IPS-18c (cell line): ENCODE measurements at regions not wholly inside any gene's neighbourhood (a gene's known extent, or its start where the extent isn't known, plus 50 kb on each side); places are given as distances from the start of the nearest gene placed in this dataset.

Experiments
- H3K4me3 ChIP-seq: 2 replicates; pipeline ENCODE4 v1.7.0; 2013; ENCODE audit warnings: low read depth, mild to moderate bottlenecking, low read length, moderate library complexity; ENCODE audit not compliant: insufficient read depth
- H3K9me3 ChIP-seq: one replicate; pipeline ENCODE4 v1.6.1; 2013; ENCODE audit warnings: mild to moderate bottlenecking, low read length, moderate library complexity; ENCODE audit not compliant: control insufficient read depth, insufficient read depth

DNA sequence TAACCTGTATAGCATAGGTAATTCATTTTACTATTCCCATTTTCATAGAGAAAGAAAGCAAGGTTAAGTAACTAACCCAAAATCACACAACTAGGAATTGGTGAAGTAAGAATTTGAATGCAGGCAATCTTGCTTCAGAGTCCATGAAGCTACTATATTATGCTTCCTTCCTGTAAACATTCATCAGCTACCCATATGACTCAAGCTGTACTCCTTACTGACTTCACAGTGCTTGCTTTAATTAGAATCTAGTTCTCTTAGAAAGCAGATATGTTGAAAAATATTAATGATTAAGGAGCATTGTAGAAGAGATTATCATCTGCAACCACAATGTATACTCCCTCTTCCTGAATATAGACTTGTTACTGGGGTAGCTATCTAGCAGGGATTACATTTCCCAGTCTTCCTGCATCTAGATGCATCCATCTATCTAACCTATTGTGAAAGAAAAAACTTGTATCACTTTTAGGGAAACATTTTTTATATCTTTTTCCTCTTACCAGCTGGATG, 961.6 kb upstream of the CHAC2 start:
- Histone ChIP-seq H3K9me3 (no peaks in the 10 kb centered on the region), H3K4me3 (no peak overlapping the region)

DNA sequence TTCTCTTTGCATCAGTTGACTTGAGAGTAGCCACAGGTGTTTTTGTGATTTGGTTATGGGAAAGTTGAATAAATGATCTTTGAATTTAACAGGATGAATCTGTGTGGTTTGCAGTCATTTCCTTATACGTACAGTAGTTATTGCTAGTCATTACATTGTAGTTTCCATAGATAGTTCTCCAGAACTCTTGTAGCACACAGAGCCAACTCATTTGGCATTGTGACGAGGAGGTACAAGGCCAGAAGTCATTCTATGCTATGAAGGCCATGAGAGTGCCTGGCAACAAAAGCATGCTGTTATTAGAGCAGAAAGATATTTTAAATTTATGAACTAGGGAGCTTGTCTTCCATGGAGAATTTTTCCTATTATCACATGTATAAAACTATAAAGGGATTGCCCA, 973.0 kb upstream of the CHAC2 start:
- no peaks in the 10 kb centered on the region for H3K9me3 ChIP-seq
- H3K4me3 ChIP-seq, result no peak overlapping the region

GRCh38 chr2:52779446-52779845, 988.2 kb upstream of the CHAC2 start:
- no peak overlapping the region for H3K4me3 ChIP-seq

DNA sequence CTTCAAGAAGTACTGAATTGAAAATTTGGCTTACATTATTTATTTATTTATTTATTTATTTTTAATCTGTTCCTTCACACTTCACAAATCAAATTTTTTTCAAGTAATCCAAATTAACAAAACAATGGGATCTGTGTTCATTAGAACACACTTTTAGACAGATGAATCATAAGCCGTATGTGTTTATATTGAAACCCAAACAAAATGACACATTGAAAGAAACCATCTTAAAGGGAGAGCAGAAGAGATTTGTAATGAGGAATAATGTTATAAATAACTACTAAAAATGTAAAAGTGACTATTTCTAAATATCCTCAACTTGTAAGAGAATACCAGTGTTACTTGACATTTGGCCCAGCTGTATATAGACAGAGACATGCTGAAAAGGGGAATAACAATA, 991.0 kb upstream of the CHAC2 start:
- Histone ChIP-seq H3K4me3 (no peak overlapping the region), H3K9me3 (no peaks in the 10 kb centered on the region)

More at GRCh38 chr2:52779446-52779845, 988.2 kb upstream of the CHAC2 start:
- no peaks in the 10 kb centered on the region for H3K9me3 ChIP-seq

DNA sequence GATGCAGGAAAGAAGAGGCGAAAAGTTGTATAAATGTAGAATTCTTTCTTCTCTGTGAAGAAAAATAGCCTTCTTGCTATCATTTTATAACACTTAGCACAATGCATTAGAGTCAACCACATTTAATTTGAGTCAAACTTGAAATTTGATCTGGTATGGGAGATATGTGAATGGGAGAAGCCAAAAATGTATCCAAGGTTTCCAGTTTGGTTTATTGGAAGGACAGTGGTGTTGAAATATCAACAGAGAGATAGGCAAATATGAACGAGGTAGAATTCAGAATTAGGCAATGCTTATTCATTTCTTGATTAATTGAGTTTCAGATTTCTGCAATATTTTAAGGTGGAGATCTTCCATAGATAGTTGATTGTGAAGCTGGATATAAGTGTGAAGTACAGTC, 991.9 kb upstream of the CHAC2 start:
- no peak overlapping the region for H3K4me3 ChIP-seq

DNA sequence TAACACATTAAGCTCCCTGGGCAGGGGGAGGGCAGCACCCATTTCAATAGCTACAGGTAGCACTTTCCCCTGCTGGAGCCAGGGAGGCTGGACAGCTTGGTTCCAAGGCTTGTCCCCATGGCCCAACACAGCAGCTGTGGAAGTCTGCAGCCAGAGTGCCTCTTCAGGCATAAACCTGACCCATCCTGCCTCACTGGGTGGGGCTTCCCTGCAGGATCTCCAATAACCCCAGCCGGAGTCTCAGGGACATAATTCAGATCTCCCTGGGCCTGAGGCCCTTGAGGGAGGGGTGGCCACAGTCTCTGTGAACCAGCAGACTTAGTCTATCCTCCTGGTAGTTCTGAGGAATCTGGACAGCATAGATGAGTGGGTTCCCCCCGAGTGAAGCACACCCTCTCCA, 1001.9 kb upstream of the CHAC2 start:
- no peak overlapping the region for H3K4me3 ChIP-seq
- no peaks in the 10 kb centered on the region for H3K9me3 ChIP-seq

More for the DNA sequence above, 991.9 kb upstream of the CHAC2 start:
- H3K9me3 ChIP-seq, result no peaks in the 10 kb centered on the region

- H3K9me3 ChIP-seq, result no peaks in the 10 kb centered on the region
- H3K4me3 ChIP-seq, result no peak overlapping the region
Measured at GRCh38 chr2:52749764-52750163, 1017.8 kb upstream of the CHAC2 start.

DNA sequence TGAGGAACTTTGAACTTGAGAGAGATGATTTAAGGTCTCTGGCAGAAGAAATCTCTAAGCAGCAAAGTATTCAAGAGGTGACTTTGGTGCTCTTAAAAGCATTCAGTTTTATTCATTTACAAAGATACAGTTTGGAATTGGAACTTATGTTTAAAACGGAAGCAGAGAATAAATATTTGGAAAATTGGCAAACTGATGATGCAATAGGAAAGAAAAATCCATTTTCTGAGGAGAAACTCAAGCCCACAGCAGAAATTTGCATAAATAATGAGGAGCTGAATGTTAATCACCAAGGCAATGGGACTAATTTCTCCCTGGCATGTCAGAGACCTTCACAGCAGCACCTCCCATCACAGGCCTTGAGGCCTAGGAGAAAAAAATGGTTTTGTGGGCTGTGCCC, 1022.5 kb upstream of the CHAC2 start:
- no peak overlapping the region for H3K4me3 ChIP-seq
- H3K9me3 ChIP-seq, result no peaks in the 10 kb centered on the region

- H3K9me3 ChIP-seq, result no peaks in the 10 kb centered on the region
Measured at GRCh38 chr2:52732849-52733395, 1034.7 kb upstream of the CHAC2 start.

DNA sequence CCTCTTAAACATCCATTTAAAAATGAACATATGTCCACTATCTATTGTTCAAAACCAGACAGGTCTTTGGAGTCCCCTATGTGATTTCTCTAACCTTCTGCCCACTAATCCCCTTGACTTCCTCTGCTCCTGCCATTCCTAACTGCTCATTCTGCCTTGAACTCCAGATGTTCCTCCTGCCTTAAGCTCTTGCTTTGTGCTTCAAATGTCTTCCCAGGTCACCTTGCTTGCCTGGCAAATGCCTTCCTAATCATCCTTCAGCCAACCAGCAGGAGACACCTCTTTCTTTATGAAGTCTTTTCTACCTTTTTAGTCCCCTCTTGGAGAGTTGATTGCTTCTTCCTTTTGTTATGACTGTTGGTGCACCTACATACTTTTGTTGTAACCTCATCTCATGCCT, 1043.0 kb upstream of the CHAC2 start:
- Histone ChIP-seq H3K4me3 (no peak overlapping the region), H3K9me3 (no peaks in the 10 kb centered on the region)

More at GRCh38 chr2:52732849-52733395, 1034.7 kb upstream of the CHAC2 start:
- H3K4me3 ChIP-seq, result no peak overlapping the region

GRCh38 chr2:52717836-52718235, 1049.8 kb upstream of the CHAC2 start:
- Histone ChIP-seq H3K4me3 (no peak overlapping the region), H3K9me3 (no peaks in the 10 kb centered on the region)

- H3K4me3 ChIP-seq, result no peak overlapping the region
- H3K9me3 ChIP-seq, result no peaks in the 10 kb centered on the region
Measured at GRCh38 chr2:52710810-52711618, 1056.6 kb upstream of the CHAC2 start.

- H3K4me3 ChIP-seq, result no peak overlapping the region
- no peaks in the 10 kb centered on the region for H3K9me3 ChIP-seq
Measured at GRCh38 chr2:52704251-52704650, 1063.4 kb upstream of the CHAC2 start.

DNA sequence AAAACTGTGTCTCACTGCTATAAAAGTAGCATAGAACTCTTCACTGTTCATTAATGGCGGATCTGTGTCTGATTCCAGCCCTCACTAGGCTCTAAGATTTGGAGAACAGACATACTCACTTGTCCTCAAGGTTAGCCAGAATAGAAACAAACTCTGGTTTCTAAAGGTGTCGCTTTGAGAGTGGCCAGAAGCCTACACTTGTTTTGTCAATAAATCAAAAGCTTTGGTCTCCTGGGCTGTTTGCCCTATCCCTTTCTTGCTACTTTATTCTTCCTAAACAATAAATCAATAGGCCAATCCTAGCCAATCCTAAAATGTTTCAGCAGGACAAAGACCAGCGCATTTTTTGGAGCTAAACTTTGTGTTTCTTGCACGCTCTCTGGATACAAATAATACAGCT, 1064.6 kb upstream of the CHAC2 start:
- Histone ChIP-seq H3K9me3 (no peaks in the 10 kb centered on the region), H3K4me3 (no peak overlapping the region)

DNA sequence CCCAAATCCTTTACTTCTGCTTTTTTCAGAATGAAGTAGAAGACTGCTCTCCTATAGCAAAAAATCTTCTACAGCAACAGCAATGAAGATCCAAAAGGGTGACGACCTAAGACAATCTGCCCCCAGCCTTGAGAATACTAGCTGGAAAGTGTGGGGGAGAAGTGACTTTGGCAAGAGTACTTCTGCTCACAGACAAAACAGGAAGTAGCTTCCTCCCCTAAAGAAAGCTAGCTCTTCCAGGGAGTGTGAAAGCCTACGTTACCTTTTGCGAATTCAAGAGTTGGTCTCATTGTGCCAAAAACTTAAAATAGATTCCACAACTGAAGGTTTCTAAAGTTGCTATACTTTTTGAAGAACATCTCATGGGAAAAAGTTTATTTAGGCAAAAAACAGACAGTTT, 1069.2 kb upstream of the CHAC2 start:
- Histone ChIP-seq H3K4me3 (no peak overlapping the region), H3K9me3 (no peaks in the 10 kb centered on the region)

DNA sequence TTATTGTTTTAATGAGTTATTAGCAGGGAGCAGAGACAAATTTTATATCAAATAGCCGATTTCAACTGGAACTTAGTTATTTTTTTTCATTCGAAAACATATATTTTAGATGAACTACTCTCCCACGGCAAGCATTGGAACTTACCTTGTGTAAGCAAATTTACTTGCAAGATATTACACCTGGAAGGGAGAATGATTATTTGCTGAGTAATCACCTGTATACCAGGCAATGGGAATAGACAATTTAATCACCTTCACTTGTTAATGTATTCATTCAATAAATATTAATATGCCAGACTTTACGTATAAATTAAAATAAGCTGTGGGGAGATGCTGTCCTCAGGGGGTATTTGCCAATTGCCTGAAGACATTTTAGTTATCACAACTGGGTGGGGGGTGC, 1069.9 kb upstream of the CHAC2 start:
- Histone ChIP-seq H3K9me3 (no peaks in the 10 kb centered on the region), H3K4me3 (no peak overlapping the region)

GRCh38 chr2:52695731-52696130, 1071.9 kb upstream of the CHAC2 start:
- no peak overlapping the region for H3K4me3 ChIP-seq
- no peaks in the 10 kb centered on the region for H3K9me3 ChIP-seq

GRCh38 chr2:52686935-52687334, 1080.7 kb upstream of the CHAC2 start:
- Histone ChIP-seq H3K4me3 (no peak overlapping the region), H3K9me3 (no peaks in the 10 kb centered on the region)
